ENCODE measurements at regions not wholly inside any gene's neighbourhood (a gene's known extent, or its start where the extent isn't known, plus 50 kb on each side); places are given as distances from the start of the nearest gene placed in this dataset.
A peak's percentile ranks its signal among the peaks of the same experiment; 100 is the strongest.
"Not testable (repeated sequence)": the region's sequence is repeated elsewhere in the genome, so short reads cannot be mapped to it uniquely, and the experiment has no call there.

- H3K36me3 Mint-ChIP-seq (ENCODE audit: unreplicated experiment), result no peaks in the 10 kb centered on the region
- peaks cover 9% of the 10 kb centered on the region for H3K27me3 Mint-ChIP-seq (ENCODE audit: unreplicated experiment)
- H3K4me1 Mint-ChIP-seq (ENCODE audit: low read depth, unreplicated experiment), result peaks cover 43% of the 10 kb centered on the region
- peaks cover 10% of the 10 kb centered on the region for H3K9me3 Mint-ChIP-seq (ENCODE audit: unreplicated experiment)
- no peak for TF ChIP-seq CTCF (IDR thresholded peaks at IDR 0.05; ENCODE audit: partially characterized antibody, unreplicated experiment)
- peak overlapping the region; percentile 62 for H3K4me3 Mint-ChIP-seq (ENCODE audit: unreplicated experiment)
- H3K27ac Mint-ChIP-seq (ENCODE audit: unreplicated experiment), result peak overlapping the region; percentile 97
- peak; percentile 68 for DNase-seq
Measured at GRCh38 chr2:14996351-14997014, 364.0 kb downstream of the LRATD1 start.

DNA sequence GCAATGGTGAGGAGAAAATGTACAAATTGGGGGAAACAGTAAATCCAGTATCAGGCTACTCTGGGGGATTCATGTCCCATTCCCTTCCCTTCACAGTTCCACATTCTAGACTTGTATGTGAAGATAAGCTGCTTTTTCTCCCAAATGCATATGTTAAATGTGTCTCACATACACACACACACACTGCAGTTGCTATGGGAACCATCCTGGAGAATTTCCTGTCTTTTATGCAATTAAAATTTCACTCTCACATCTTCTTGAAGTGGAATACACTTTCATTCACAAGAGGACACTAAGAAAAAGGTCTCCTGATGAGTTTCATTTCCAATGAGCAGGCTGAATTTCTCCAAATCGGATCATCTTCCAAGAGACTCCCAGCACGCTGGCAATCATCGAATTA lies 366.0 kb downstream of the LRATD1 start:
- Mint-ChIP-seq H3K27me3 (ENCODE audit: unreplicated experiment) (peaks cover 9% of the 10 kb centered on the region), H3K36me3 (ENCODE audit: unreplicated experiment) (no peaks in the 10 kb centered on the region), H3K4me1 (ENCODE audit: low read depth, unreplicated experiment) (peaks cover 40% of the 10 kb centered on the region), H3K27ac (ENCODE audit: unreplicated experiment) (peak overlapping the region; percentile 76), H3K9me3 (ENCODE audit: unreplicated experiment) (peaks cover 13% of the 10 kb centered on the region), H3K4me3 (ENCODE audit: unreplicated experiment) (peak overlapping the region; percentile 64)
- no peak for TF ChIP-seq CTCF (IDR thresholded peaks at IDR 0.05; ENCODE audit: partially characterized antibody, unreplicated experiment)
- DNase-seq, result no peak

DNA sequence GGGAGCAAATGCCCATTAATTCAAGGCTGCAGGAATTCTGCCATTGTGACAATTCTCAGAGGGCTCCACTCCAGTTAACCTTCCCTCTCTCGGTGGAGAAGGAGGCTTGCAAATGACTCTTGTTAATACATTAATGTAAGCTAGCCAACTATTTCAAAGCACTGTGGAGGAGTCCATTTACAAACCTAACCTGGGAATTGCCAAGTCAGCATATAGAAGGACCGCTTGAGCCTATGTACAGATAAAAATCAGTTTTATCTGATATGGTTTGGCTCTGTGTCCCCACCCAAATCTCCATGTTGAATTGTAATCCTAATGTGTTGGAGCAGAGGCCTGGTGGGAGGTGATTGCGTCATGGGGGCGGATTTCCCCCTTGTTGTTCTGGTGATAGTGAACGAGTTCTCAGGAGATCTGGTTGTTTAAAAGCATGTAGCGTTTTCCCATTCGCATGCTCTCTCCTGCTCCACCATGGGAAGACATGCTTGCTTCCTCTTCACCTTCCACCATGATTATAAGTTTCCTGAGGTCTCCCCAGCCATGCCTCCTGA lies 366.7 kb downstream of the LRATD1 start:
- no peaks in the 10 kb centered on the region for H3K36me3 Mint-ChIP-seq (ENCODE audit: unreplicated experiment)
- peaks cover 9% of the 10 kb centered on the region for H3K27me3 Mint-ChIP-seq (ENCODE audit: unreplicated experiment)
- TF ChIP-seq CTCF (IDR thresholded peaks at IDR 0.05; ENCODE audit: partially characterized antibody, unreplicated experiment), result no peak
- peak overlapping the region; percentile 64 for H3K4me3 Mint-ChIP-seq (ENCODE audit: unreplicated experiment)
- peak overlapping the region; percentile 76 for H3K27ac Mint-ChIP-seq (ENCODE audit: unreplicated experiment)
- peaks cover 13% of the 10 kb centered on the region for H3K9me3 Mint-ChIP-seq (ENCODE audit: unreplicated experiment)
- DNase-seq, result no peak
- peaks cover 40% of the 10 kb centered on the region for H3K4me1 Mint-ChIP-seq (ENCODE audit: low read depth, unreplicated experiment)

- not testable (repeated sequence) for DNase-seq; H3K27me3 Mint-ChIP-seq (ENCODE audit: unreplicated experiment); H3K4me3 Mint-ChIP-seq (ENCODE audit: unreplicated experiment); H3K27ac Mint-ChIP-seq (ENCODE audit: unreplicated experiment); H3K9me3 Mint-ChIP-seq (ENCODE audit: unreplicated experiment); H3K36me3 Mint-ChIP-seq (ENCODE audit: unreplicated experiment)
- H3K4me1 Mint-ChIP-seq (ENCODE audit: low read depth, unreplicated experiment), result peaks cover 15% of the 10 kb centered on the region
Measured at GRCh38 chr2:15002519-15002918, 370.0 kb downstream of the LRATD1 start.

- no peak for TF ChIP-seq CTCF (IDR thresholded peaks at IDR 0.05; ENCODE audit: partially characterized antibody, unreplicated experiment)
- H3K4me1 Mint-ChIP-seq (ENCODE audit: low read depth, unreplicated experiment), result no peaks in the 10 kb centered on the region
- no peaks in the 10 kb centered on the region for H3K27me3 Mint-ChIP-seq (ENCODE audit: unreplicated experiment)
- no peak for DNase-seq
- H3K4me3 Mint-ChIP-seq (ENCODE audit: unreplicated experiment), result no peak overlapping the region
- peaks cover 3% of the 10 kb centered on the region for H3K36me3 Mint-ChIP-seq (ENCODE audit: unreplicated experiment)
- peaks cover 3% of the 10 kb centered on the region for H3K9me3 Mint-ChIP-seq (ENCODE audit: unreplicated experiment)
- no peak overlapping the region for H3K27ac Mint-ChIP-seq (ENCODE audit: unreplicated experiment)
Measured at GRCh38 chr2:15006667-15007066, 374.1 kb downstream of the LRATD1 start.
